ENCODE measurements at regions not wholly inside any gene's neighbourhood (a gene's known extent, or its start where the extent isn't known, plus 50 kb on each side); places are given as distances from the start of the nearest gene placed in this dataset.
"Not testable (repeated sequence)": the region's sequence is repeated elsewhere in the genome, so short reads cannot be mapped to it uniquely, and the experiment has no call there.

GRCh38 chr10:65270969-65271368 is 1654.9 kb upstream of the LRRTM3 start:
- Histone ChIP-seq H3K4me3 (ENCODE audit: low read depth, low read length) (no peak overlapping the region), H3K36me3 (no peaks in the 10 kb centered on the region), H3K9me3 (ENCODE audit: severe bottlenecking) (no peaks in the 10 kb centered on the region), H3K27ac (no peak overlapping the region), H3K27me3 (ENCODE audit: insufficient read depth, low read depth, severe bottlenecking) (no peaks in the 10 kb centered on the region)
- TF ChIP-seq, protein P1, sequence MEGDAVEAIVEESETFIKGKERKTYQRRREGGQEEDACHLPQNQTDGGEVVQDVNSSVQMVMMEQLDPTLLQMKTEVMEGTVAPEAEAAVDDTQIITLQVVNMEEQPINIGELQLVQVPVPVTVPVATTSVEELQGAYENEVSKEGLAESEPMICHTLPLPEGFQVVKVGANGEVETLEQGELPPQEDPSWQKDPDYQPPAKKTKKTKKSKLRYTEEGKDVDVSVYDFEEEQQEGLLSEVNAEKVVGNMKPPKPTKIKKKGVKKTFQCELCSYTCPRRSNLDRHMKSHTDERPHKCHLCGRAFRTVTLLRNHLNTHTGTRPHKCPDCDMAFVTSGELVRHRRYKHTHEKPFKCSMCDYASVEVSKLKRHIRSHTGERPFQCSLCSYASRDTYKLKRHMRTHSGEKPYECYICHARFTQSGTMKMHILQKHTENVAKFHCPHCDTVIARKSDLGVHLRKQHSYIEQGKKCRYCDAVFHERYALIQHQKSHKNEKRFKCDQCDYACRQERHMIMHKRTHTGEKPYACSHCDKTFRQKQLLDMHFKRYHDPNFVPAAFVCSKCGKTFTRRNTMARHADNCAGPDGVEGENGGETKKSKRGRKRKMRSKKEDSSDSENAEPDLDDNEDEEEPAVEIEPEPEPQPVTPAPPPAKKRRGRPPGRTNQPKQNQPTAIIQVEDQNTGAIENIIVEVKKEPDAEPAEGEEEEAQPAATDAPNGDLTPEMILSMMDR (IDR thresholded peaks at IDR 0.05; ENCODE audit: low read depth, low read length), result no peak
- DNase-seq, result no peak

DNA sequence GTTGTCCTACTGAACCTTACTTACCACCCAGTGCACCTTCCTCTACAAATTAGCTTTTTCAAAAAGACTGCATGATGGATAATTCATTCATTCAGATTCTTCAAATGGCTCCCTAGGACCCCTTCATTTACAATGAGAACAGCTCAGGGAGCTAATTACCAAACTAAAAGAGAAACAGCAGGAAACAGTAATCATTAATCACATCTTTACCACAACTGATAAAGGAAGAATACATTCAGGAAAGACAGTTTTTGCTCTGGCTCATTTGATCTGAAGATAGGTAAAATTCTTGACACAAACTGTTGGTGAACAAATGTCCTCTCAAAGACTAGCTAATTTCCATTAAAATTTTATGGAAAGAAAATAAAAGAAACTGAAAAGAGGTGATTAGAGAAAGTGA is 1652.7 kb upstream of the LRRTM3 start:
- Histone ChIP-seq H3K36me3 (no peaks in the 10 kb centered on the region), H3K9me3 (ENCODE audit: severe bottlenecking) (no peaks in the 10 kb centered on the region), H3K4me3 (ENCODE audit: low read depth, low read length) (no peak overlapping the region), H3K27ac (no peak overlapping the region), H3K27me3 (ENCODE audit: insufficient read depth, low read depth, severe bottlenecking) (no peaks in the 10 kb centered on the region)
- TF ChIP-seq, protein P1 (IDR thresholded peaks at IDR 0.05; ENCODE audit: low read depth, low read length), result no peak
- no peak for DNase-seq

DNA sequence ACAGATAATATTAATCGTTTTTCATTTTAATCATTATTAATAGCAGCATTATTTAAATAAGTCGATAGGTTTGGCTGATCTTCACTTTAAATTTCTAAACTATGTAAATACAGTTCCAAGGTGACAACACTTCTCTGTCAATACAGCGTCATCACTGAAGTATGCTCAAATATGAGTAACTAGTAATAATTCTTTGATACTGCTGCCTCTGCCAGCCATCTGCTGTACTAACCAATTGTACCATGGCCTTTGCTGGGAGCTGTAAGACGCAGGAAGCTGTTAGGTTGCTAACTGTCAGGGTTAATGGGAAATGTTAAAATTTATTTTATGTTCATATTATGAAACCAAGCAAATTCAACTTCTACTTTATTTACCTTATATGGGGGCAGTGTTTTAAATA is 1650.5 kb upstream of the LRRTM3 start:
- no peak for DNase-seq
- no peak overlapping the region for H3K4me3 ChIP-seq (ENCODE audit: low read depth, low read length)
- no peaks in the 10 kb centered on the region for H3K9me3 ChIP-seq (ENCODE audit: severe bottlenecking)
- no peak overlapping the region for H3K27ac ChIP-seq
- no peaks in the 10 kb centered on the region for H3K27me3 ChIP-seq (ENCODE audit: insufficient read depth, low read depth, severe bottlenecking)
- TF ChIP-seq, protein P1 (IDR thresholded peaks at IDR 0.05; ENCODE audit: low read depth, low read length), result no peak
- H3K36me3 ChIP-seq, result no peaks in the 10 kb centered on the region

- Histone ChIP-seq H3K4me3 (ENCODE audit: low read depth, low read length) (no peak overlapping the region), H3K27me3 (ENCODE audit: insufficient read depth, low read depth, severe bottlenecking) (peaks cover 53% of the 10 kb centered on the region), H3K36me3 (no peaks in the 10 kb centered on the region), H3K27ac (no peak overlapping the region), H3K9me3 (ENCODE audit: severe bottlenecking) (peaks cover 3% of the 10 kb centered on the region)
- no peak for DNase-seq
- TF ChIP-seq, protein P1 (IDR thresholded peaks at IDR 0.05; ENCODE audit: low read depth, low read length), result no peak
Measured at GRCh38 chr10:65284495-65285041, 1641.3 kb upstream of the LRRTM3 start.

DNA sequence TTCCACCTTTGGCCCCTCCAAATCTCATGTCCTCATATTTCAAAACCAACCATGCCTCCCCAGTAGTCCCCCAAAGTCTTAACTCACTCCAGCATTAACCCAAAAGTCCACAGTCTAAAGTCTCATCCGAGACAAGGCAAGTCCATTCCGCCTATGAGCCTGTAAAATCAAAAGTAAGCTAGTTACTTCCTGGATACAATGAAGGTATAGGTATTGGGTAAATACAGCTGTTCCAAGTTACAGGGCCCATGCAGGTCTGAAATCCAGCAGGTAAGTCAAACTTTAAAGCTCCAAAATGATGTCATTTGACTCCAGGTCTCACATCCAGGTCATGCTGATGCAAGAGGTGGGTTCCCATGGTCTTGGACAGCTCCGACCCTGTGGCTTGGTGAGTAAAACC is 1640.1 kb upstream of the LRRTM3 start:
- H3K27ac ChIP-seq; DNase-seq; H3K36me3 ChIP-seq; H3K4me3 ChIP-seq (ENCODE audit: low read depth, low read length); H3K9me3 ChIP-seq (ENCODE audit: severe bottlenecking): not testable (repeated sequence)
- H3K27me3 ChIP-seq (ENCODE audit: insufficient read depth, low read depth, severe bottlenecking), result peaks cover 50% of the 10 kb centered on the region

DNA sequence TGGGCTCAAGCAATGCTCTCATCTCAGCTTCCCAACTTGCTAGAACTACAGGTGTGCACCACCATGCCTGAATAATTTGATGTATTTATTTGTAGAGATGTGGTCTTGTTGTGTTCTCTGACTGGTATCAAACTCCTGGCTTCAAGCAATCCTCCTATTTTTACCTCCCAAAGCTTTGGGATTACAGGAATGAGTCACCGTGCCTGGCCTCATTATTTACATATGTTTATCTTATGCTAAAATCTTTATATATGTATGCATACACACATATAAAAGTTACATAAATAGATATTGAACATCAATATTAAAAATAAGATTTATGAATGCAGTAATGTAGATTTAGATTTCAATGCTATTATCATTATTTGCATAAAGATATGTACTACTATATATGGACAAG is 1634.5 kb upstream of the LRRTM3 start:
- TF ChIP-seq, protein P1 (IDR thresholded peaks at IDR 0.05; ENCODE audit: low read depth, low read length), result no peak
- Histone ChIP-seq H3K27ac (no peak overlapping the region), H3K36me3 (no peaks in the 10 kb centered on the region), H3K9me3 (ENCODE audit: severe bottlenecking) (no peaks in the 10 kb centered on the region), H3K27me3 (ENCODE audit: insufficient read depth, low read depth, severe bottlenecking) (peaks cover 13% of the 10 kb centered on the region), H3K4me3 (ENCODE audit: low read depth, low read length) (no peak overlapping the region)
- no peak for DNase-seq
